ENCODE measurements at regions not wholly inside any gene's neighbourhood (a gene's known extent, or its start where the extent isn't known, plus 50 kb on each side); places are given as distances from the start of the nearest gene placed in this dataset.
"Not testable (repeated sequence)": the region's sequence is repeated elsewhere in the genome, so short reads cannot be mapped to it uniquely, and the experiment has no call there.

- Histone ChIP-seq H3K36me3 (no peaks in the 10 kb centered on the region), H3K27ac (no peak overlapping the region), H3K4me1 (no peaks in the 10 kb centered on the region), H3K4me3 (no peak overlapping the region), H3K9me3 (no peaks in the 10 kb centered on the region), H3K27me3 (no peaks in the 10 kb centered on the region)
- DNase-seq (peak in 2 of 4 donors; percentile 31 to 37), ATAC-seq (no peak)
- TF ChIP-seq CTCF (IDR thresholded peaks at IDR 0.05), result no peak
- intact Hi-C loops (cut with DNase I), result no loop called here
These were observed 261.0 kb downstream of the PYDC2 start for GRCh38 chr3:191721990-191722389.

GRCh38 chr3:191727338-191727737, 266.4 kb downstream of the PYDC2 start:
- no peak for TF ChIP-seq CTCF (IDR thresholded peaks at IDR 0.05)
- no peak for DNase-seq
- peaks cover 0 to 2% of the 10 kb centered on the region in 2 donors for H3K9me3 ChIP-seq
- no peak for ATAC-seq
- intact Hi-C loops (cut with DNase I), result no loop called here
- no peaks in the 10 kb centered on the region for H3K27me3 ChIP-seq
- H3K36me3 ChIP-seq, result no peaks in the 10 kb centered on the region
- H3K4me3 ChIP-seq, result no peak overlapping the region
- no peak overlapping the region for H3K27ac ChIP-seq
- H3K4me1 ChIP-seq, result no peaks in the 10 kb centered on the region

- no peaks in the 10 kb centered on the region for H3K27me3 ChIP-seq
- H3K9me3 ChIP-seq, result peaks cover 0 to 2% of the 10 kb centered on the region in 2 donors
- ATAC-seq (no peak), DNase-seq (no peak)
- no peaks in the 10 kb centered on the region for H3K4me1 ChIP-seq
- TF ChIP-seq CTCF (IDR thresholded peaks at IDR 0.05), result no peak
- no peaks in the 10 kb centered on the region for H3K36me3 ChIP-seq
- intact Hi-C loops (cut with DNase I), result no loop called here
- no peak overlapping the region for H3K27ac ChIP-seq
- no peak overlapping the region for H3K4me3 ChIP-seq
These were observed 267.2 kb downstream of the PYDC2 start for GRCh38 chr3:191728186-191728585.

- Histone ChIP-seq H3K4me1 (no peaks in the 10 kb centered on the region), H3K36me3 (no peaks in the 10 kb centered on the region), H3K27ac (no peak overlapping the region), H3K27me3 (no peaks in the 10 kb centered on the region), H3K4me3 (no peak overlapping the region), H3K9me3 (peaks cover 0 to 56% of the 10 kb centered on the region in 2 donors)
- ATAC-seq, result peak; percentile 63
- no peak for DNase-seq
- TF ChIP-seq CTCF (IDR thresholded peaks at IDR 0.05), result no peak
- intact Hi-C loops (cut with DNase I), result no loop called here
These were observed 276.8 kb downstream of the PYDC2 start for GRCh38 chr3:191737742-191738141.

- Histone ChIP-seq H3K9me3 (peaks cover 0 to 55% of the 10 kb centered on the region in 2 donors), H3K36me3 (no peaks in the 10 kb centered on the region), H3K27ac (no peak overlapping the region), H3K4me3 (no peak overlapping the region), H3K4me1 (no peaks in the 10 kb centered on the region), H3K27me3 (no peaks in the 10 kb centered on the region)
- DNase-seq (no peak), ATAC-seq (peak; percentile 30)
- no peak for TF ChIP-seq CTCF (IDR thresholded peaks at IDR 0.05)
- intact Hi-C loops (cut with DNase I), result no loop called here
These were observed 279.7 kb downstream of the PYDC2 start for GRCh38 chr3:191740712-191741111.

GRCh38 chr3:191741847-191742350, 280.9 kb downstream of the PYDC2 start:
- H3K36me3 ChIP-seq; H3K4me1 ChIP-seq; intact Hi-C loops (cut with DNase I); DNase-seq; H3K27ac ChIP-seq; H3K27me3 ChIP-seq; H3K4me3 ChIP-seq: not testable (repeated sequence)
- peak; percentile 76 for ATAC-seq
- peaks cover 0 to 50% of the 10 kb centered on the region in 2 donors for H3K9me3 ChIP-seq

Data from left lung (tissue), 4 donors.